ENCODE measurements at regions not wholly inside any gene's neighbourhood (a gene's known extent, or its start where the extent isn't known, plus 50 kb on each side); places are given as distances from the start of the nearest gene placed in this dataset.

- no peak for TF ChIP-seq CTCF (IDR thresholded peaks at IDR 0.05; ENCODE audit: insufficient read depth, low read depth, low read length)
- no peak for TF ChIP-seq EZH2 (IDR thresholded peaks at IDR 0.05; ENCODE audit: insufficient read depth, low read length)
These were observed 323.4 kb upstream of the SLC14A2 start for GRCh38 chr18:45291621-45292615.

All from astrocyte (in vitro differentiated cells and primary cell).